AG04450 (cell line): ENCODE measurements at regions not wholly inside any gene's neighbourhood (a gene's known extent, or its start where the extent isn't known, plus 50 kb on each side); places are given as distances from the start of the nearest gene placed in this dataset.

Experiments used
- CTCF ChIA-PET: fragments of 300-600, 350-600 bp; formaldehyde crosslinking; extraction: SDS; loops from one replicate; lab custom pipeline; 2022; ENCODE audit warnings: antibody characterized with exemption, inconsistent platforms; lab: Charles Lee
- POLR2A ChIA-PET: fragments of 350-600 bp; formaldehyde crosslinking; extraction: SDS; loops from one replicate; lab custom pipeline; 2021; ENCODE audit warnings: antibody characterized with exemption, inconsistent platforms; lab: Yijun Ruan, JAX
- DNase-seq: peaks from one replicate; pipeline ENCODE4 v3.0.0-alpha.2; 2011; ENCODE audit warnings: low read depth, low spot score
- H3K27ac ChIP-seq: one replicate; pipeline ENCODE4 v1.5.1; 2012; ENCODE audit warnings: low read depth, low read length, control low read depth
- H3K27me3 ChIP-seq: one replicate; pipeline ENCODE4 v1.6.0; 2012; ENCODE audit warnings: low read length; ENCODE audit not compliant: control insufficient read depth, insufficient read depth
- H3K4me3 ChIP-seq: 2 replicates; pipeline ENCODE4 v1.5.1; 2011; ENCODE audit warnings: mild to moderate bottlenecking, low read depth, low read length, control low read depth
- H3K9me3 ChIP-seq: 2 replicates; pipeline ENCODE4 v1.5.1; 2012; ENCODE audit warnings: low read length; ENCODE audit not compliant: control insufficient read depth, insufficient read depth
- CTCF ChIP-seq: IDR thresholded peaks from 2 replicates; pipeline ENCODE4 v1.5.1; 2011; ENCODE audit warnings: low read depth, low read length, control low read depth, inconsistent platforms

- no peak overlapping the region for H3K4me3 ChIP-seq
- ChIA-PET CTCF (no interaction called here), POLR2A (no interaction called here)
- no peak for TF ChIP-seq CTCF
- H3K27ac ChIP-seq, result no peak overlapping the region
- no peak for DNase-seq
- no peaks in the 10 kb centered on the region for H3K27me3 ChIP-seq
- peaks cover 93% of the 10 kb centered on the region for H3K9me3 ChIP-seq
Observed at GRCh38 chr10:130792096-130792845, 519.2 kb downstream of the TCERG1L start.

- H3K27ac ChIP-seq, result no peak overlapping the region
- H3K4me3 ChIP-seq, result no peak overlapping the region
- CTCF ChIA-PET, result no interaction called here
- no peak for TF ChIP-seq CTCF
- peaks cover 91% of the 10 kb centered on the region for H3K9me3 ChIP-seq
- DNase-seq, result no peak
- POLR2A ChIA-PET, result no interaction called here
- no peaks in the 10 kb centered on the region for H3K27me3 ChIP-seq
Observed at GRCh38 chr10:130795819-130796218, 515.7 kb downstream of the TCERG1L start.

GRCh38 chr10:130799532-130799931, 512.0 kb downstream of the TCERG1L start:
- no peak for TF ChIP-seq CTCF
- Histone ChIP-seq H3K9me3 (peaks cover 81% of the 10 kb centered on the region), H3K27ac (no peak overlapping the region), H3K27me3 (no peaks in the 10 kb centered on the region), H3K4me3 (no peak overlapping the region)
- ChIA-PET POLR2A (no interaction called here), CTCF (no interaction called here)
- no peak for DNase-seq

- H3K27me3 ChIP-seq, result no peaks in the 10 kb centered on the region
- H3K9me3 ChIP-seq, result peaks cover 81% of the 10 kb centered on the region
- CTCF ChIA-PET, result no interaction called here
- H3K27ac ChIP-seq, result no peak overlapping the region
- POLR2A ChIA-PET, result no interaction called here
- DNase-seq, result no peak
- TF ChIP-seq CTCF, result no peak
- H3K4me3 ChIP-seq, result no peak overlapping the region
Observed at GRCh38 chr10:130800281-130800680, 511.2 kb downstream of the TCERG1L start.

GRCh38 chr10:130801276-130801675, 510.2 kb downstream of the TCERG1L start:
- Histone ChIP-seq H3K27ac (no peak overlapping the region), H3K4me3 (no peak overlapping the region), H3K9me3 (peaks cover 79% of the 10 kb centered on the region), H3K27me3 (no peaks in the 10 kb centered on the region)
- DNase-seq, result no peak
- CTCF ChIA-PET, result no interaction called here
- TF ChIP-seq CTCF, result no peak
- POLR2A ChIA-PET, result no interaction called here
